ENCODE measurements at regions not wholly inside any gene's neighbourhood (a gene's known extent, or its start where the extent isn't known, plus 50 kb on each side); places are given as distances from the start of the nearest gene placed in this dataset.

DNA sequence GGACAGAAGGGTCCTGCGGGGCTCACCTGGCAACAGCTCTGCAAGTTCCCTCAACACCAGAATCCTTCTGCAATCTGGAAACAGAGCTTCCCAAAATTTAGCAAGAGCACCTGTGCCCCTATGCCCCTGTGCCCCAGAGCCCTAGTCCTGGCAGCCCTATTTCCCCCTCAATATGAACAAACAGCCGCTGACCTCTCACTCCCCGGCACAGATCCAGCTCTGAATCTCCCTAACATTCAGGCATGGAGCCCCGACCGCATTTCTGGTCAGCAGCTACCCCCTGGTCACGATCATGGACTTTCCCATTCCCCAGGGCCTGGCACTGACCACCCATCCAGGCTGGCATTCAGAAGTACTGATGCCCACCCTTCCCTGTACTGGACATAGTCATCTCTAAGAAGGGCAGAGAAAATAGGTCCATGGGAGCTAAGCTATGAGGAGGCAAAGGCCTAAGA lies 110.8 kb upstream of the SMURF2 start:
- H3K4me1 ChIP-seq: peaks cover 6% of the 10 kb centered on the region
- H3K36me3 ChIP-seq: no peaks in the 10 kb centered on the region
- no peak for DNase-seq
- H3K4me3 ChIP-seq (ENCODE audit: low read depth, low read length): no peak overlapping the region
- H3K9me3 ChIP-seq: no peaks in the 10 kb centered on the region
- TF ChIP-seq, protein P1, sequence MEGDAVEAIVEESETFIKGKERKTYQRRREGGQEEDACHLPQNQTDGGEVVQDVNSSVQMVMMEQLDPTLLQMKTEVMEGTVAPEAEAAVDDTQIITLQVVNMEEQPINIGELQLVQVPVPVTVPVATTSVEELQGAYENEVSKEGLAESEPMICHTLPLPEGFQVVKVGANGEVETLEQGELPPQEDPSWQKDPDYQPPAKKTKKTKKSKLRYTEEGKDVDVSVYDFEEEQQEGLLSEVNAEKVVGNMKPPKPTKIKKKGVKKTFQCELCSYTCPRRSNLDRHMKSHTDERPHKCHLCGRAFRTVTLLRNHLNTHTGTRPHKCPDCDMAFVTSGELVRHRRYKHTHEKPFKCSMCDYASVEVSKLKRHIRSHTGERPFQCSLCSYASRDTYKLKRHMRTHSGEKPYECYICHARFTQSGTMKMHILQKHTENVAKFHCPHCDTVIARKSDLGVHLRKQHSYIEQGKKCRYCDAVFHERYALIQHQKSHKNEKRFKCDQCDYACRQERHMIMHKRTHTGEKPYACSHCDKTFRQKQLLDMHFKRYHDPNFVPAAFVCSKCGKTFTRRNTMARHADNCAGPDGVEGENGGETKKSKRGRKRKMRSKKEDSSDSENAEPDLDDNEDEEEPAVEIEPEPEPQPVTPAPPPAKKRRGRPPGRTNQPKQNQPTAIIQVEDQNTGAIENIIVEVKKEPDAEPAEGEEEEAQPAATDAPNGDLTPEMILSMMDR (IDR thresholded peaks at IDR 0.05; ENCODE audit: low read depth, low read length): no peak
- peaks cover 10% of the 10 kb centered on the region for H3K27me3 ChIP-seq

DNA sequence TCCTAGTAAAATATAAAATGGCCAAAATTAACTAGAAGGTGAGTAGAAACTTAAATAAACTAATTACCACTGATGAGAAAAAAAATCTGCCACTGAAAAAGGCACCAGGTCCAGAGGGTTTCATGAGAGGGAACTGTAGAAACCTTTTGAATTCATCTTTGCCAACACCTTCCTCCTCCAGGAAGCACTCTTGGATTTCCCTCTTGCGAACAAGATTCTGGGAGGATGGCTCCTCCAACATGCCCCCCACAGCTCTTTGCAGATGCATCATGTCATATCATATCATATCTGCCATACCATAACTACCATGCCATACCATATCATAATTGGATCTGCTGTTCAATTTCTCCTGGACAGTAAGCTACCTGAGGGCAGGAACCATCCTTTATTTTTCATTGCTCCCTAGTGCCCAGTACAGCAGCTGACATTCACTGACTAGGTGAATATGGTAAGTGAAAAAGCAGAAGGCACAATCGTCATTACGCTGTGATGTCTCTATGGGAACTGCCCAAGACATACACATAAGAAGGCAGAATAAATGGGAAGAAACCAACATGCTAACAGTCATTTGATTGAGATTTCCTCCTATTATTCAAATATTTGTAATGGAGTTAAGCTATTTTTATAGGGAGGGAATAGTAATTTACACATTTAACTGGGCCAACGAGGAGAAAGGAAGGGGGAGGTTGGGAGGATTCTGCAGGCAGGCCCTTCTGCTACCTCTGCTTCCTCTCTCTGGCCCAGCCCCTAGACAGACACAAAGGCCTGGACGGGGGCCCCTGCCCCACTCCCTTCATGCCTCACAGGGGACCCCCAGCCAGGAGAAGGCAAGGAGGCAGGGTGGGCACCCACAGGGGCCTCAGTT lies 110.1 kb upstream of the SMURF2 start:
- H3K36me3 ChIP-seq: no peaks in the 10 kb centered on the region
- H3K9me3 ChIP-seq: no peaks in the 10 kb centered on the region
- H3K4me3 ChIP-seq (ENCODE audit: low read depth, low read length): no peak overlapping the region
- TF ChIP-seq, protein P1 (IDR thresholded peaks at IDR 0.05; ENCODE audit: low read depth, low read length): no peak
- H3K27me3 ChIP-seq: peaks cover 3% of the 10 kb centered on the region
- no peak for DNase-seq
- H3K4me1 ChIP-seq: peaks cover 4% of the 10 kb centered on the region

DNA sequence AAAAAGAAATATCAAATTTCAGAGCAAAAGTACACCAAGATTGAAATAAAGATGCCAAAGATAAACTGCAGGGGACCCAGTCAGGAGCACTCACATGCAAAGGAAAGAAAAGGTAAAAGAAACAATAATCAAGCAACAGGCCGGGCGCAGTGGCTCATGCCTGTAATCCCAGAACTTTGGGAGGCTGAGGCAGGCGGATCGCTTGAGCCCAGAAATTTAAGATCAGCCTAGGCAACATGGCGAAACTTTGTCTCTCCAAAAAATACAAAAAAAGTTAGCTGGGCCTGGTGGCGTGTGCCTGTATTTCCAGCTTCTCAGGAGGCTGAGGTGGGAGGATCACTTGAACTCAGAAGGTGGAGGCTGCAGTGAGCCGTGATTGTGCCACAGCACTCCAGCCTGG lies 107.6 kb upstream of the SMURF2 start:
- no peaks in the 10 kb centered on the region for H3K36me3 ChIP-seq
- no peak for DNase-seq

DNA sequence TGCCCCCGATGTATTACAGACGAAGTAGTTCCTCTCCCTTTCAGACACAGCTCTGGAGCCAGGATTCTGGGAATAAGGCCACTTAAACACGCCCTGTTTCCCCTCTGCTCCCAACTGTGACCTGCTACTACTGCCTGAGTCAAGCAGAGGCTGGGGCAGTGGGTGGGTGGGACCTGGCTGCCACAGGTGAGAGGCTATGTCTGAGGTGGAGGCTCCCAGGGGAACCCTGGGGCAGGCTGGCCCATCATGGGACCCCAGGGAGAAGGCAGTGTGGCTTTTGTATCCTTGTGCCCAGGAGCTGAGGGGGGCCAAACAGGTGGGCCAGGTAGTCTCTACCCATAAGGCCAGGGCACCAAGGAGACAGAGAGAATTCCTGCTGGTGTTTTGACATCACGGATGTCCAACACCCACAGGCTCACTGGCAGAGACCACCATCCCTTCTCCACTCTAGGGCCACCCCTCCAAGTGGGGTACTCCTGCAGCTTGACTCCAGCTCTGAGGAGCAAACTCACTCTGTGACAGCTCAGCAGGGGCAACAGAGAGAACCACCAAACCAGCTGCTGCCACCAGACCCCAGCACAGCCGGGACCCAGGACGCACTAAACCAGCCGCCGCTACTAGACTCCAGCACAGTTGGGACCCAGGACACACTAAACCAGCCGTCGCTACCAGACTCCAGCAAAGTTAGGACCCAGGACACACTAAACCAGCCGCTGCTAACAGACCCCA lies 105.3 kb upstream of the SMURF2 start:
- no peaks in the 10 kb centered on the region for H3K36me3 ChIP-seq

More for the DNA sequence above, 107.6 kb upstream of the SMURF2 start:
- TF ChIP-seq, protein P1 (IDR thresholded peaks at IDR 0.05; ENCODE audit: low read depth, low read length): no peak
- Histone ChIP-seq H3K4me3 (ENCODE audit: low read depth, low read length) (no peak overlapping the region), H3K4me1 (peaks cover 3% of the 10 kb centered on the region; the same call in 1 of the 2 replicates), H3K9me3 (no peaks in the 10 kb centered on the region), H3K27me3 (no peaks in the 10 kb centered on the region)

DNA sequence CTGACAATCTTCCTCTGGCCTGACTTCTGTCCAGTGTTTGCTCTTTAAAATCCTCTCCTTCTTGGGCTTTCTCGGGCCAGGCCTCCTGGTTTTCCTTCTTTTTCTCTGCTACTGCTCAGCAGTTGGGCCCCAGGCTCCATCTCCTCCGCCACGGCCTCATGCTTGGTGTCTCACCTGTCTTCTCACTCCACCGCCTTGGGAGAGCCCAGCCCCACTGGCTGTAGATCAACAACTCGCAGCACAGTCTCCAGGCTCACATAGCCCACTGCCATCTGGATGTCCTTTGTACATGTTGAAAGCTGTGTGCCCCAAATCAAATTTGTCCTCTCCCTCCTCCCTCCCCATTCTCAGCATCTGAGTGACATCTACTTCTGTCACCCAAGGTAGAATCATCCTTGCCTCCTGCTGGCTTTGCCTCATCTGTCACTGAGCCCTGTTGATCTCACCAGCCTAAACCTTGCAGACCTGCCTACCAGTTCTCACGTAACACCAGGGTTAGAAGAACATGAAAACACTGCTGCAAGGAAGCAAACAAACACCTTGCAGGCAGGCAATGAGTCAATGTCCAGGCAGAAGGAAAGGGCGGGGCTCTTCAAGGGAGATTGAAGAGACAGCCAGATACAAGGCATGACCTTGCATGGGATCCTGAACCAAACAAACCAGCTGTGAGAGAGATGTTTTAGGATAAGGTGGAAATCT lies 103.2 kb upstream of the SMURF2 start:
- Histone ChIP-seq H3K4me1 (no peaks in the 10 kb centered on the region), H3K36me3 (no peaks in the 10 kb centered on the region), H3K27me3 (no peaks in the 10 kb centered on the region), H3K4me3 (ENCODE audit: low read depth, low read length) (no peak overlapping the region), H3K9me3 (no peaks in the 10 kb centered on the region)
- DNase-seq: no peak
- TF ChIP-seq, protein P1 (IDR thresholded peaks at IDR 0.05; ENCODE audit: low read depth, low read length): no peak

More for the DNA sequence above, 105.3 kb upstream of the SMURF2 start:
- Histone ChIP-seq H3K4me3 (ENCODE audit: low read depth, low read length) (no peak overlapping the region), H3K27me3 (no peaks in the 10 kb centered on the region), H3K9me3 (no peaks in the 10 kb centered on the region), H3K4me1 (no peaks in the 10 kb centered on the region)
- TF ChIP-seq, protein P1 (IDR thresholded peaks at IDR 0.05; ENCODE audit: low read depth, low read length): no peak
- no peak for DNase-seq
